Fibroblast of skin of scalp (primary cell): ENCODE measurements at regions not wholly inside any gene's neighbourhood (a gene's known extent, or its start where the extent isn't known, plus 50 kb on each side); places are given as distances from the start of the nearest gene placed in this dataset.
A peak's percentile ranks its signal among the peaks of the same experiment; 100 is the strongest.

Source experiments
- DNase-seq: peaks from one replicate; pipeline ENCODE4 v3.0.0-alpha.2; 2013

DNA sequence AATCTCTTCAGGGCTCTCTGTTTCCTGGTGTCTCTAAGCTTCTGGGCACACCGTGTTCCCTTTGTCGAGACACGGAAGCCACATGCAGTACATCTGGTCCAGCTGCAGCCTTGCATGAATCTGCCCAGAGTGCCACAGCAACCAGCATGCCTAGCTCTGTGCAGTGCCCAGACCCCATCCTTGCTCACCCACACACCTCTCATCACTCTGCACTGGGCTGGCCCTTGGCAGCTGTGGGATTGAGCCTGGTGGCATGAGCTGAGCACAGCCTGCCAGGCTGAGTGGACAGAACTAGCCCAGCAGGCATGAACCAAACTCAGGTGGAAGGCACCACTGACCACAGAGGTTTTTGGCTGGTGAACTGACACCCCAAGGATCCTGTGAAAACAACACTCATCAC lies 279.9 kb downstream of the ATXN7L3B start:
- no peak for DNase-seq

DNA sequence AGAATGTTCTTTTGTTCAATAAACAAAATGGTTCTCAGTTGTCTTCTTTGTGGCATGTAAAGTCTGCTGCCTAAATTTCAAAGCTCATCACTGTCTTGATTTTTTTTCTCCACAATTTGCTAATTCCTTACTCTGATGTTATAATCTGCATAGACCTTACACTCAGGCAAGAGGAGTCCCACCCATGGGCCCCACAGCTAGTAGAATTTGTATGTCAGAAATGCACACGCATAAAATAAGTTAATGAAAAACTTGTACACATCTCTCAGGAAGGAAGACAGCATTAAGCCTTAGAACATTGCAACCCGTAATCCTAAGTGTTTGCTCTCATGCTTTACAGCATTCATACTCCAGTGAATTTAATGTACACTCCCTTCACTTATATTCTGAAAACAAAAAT lies 280.8 kb downstream of the ATXN7L3B start:
- no peak for DNase-seq

DNA sequence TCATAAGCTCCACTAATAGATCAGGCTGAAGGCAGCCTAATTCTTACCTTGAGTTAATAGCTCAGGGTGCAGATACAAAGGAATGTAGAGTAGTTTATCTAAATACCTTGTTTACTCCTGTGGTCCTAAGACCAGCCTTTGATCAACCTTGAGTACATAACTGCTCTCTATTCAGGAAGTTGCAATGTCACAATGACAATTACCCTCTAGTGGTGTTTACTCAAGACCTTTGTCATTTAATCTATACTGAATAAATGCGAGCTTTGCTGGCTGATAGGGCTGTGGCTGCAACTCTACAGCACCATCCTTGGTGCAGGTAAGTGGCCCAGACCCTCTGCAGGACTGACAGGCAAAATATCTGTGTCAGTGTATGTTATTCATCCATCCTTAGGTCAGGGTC lies 282.7 kb downstream of the ATXN7L3B start:
- no peak for DNase-seq

DNA sequence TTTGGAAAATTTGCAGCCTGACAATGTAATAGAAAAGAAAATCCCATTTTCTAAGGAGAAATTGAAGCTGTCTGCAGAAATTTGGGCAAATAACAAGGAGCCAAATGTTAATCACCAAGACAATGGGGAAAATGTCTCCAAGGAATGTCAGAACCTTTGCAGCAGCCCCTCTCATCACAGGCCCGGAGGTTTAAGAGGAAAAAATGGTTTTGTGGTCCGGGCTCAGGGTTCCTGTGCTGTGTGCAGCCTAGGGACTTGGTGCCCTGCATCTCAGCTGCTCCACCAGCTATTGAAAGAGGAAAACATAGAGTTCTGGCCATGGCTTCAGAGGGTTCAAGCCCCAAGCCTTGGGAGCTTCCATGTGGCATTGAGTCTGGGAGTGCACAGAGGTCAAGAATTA lies 298.9 kb downstream of the ATXN7L3B start:
- no peak for DNase-seq

DNA sequence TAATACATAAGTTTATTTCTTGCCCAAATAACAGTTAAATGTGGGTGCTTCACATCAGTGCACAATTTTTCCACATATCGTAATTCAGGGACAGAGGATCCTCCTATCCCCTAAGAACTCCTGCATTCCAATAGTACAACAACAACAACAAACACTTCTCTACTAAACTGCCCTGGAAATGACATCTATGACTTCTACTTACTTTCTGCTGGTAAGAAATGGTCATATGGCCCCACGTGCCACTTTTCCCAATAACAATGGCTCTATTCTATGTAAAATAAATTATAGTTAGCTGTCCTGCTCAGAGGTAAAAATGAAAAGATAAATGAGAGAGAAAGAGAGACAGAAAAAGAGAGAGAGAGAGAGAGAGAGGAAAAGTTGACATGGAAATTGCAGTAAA lies 308.5 kb downstream of the ATXN7L3B start:
- no peak for DNase-seq

DNA sequence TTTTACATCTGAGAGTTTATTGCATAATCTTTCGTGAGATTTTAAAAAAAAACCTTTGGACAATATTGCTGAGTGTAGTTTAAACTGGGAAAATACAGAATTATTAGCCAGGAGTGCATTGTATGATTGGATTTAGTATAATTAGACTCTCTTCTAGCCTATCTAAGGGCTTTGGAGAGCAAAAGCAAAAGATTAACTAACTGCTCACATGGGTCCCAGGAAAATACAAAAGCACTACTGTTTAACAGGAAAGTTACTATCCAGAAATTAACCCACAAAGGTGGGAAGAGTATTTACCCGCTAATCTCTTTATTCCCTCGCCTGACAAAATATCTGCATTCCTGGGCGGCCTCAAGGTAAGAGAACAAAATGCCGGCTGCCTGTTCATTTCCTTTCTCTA lies 309.5 kb downstream of the ATXN7L3B start:
- DNase-seq = no peak

DNA sequence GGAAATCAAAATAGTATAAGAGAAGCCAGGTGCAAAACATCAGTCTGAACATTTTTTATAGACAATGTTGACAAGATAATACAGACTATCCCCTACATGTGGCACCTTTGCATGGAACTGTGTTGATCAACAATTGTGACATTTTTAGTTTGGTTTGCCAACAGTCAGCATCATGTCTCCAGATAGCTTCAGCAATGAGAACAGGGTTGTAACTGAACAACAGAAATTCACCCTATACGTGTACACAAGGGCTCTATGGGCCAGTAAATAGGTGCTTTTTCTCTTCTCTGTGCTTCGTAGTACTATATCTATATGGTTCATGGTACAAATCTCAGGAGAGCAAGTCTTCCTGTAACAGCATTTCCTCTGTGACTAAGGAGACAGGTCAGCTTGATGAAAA lies 310.4 kb downstream of the ATXN7L3B start:
- DNase-seq = no peak

DNA sequence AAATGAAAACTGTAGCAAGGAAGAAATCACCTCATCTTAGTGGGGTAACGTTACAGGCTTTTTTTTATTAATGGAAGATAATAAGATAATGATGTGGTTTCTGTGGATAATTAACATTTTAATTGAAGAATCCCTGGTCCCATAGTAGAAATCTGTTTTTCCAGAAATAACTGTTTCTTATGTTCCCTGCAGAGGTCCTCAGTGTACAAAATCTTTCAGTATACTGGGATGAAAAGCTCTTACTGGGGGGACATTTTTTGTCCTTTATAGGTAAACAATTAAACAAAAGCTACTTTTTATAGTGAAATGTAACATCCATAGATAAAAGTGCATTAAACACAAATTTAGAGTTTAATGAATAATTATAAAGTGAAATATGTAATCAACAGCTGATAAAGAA lies 312.2 kb downstream of the ATXN7L3B start:
- no peak for DNase-seq

DNA sequence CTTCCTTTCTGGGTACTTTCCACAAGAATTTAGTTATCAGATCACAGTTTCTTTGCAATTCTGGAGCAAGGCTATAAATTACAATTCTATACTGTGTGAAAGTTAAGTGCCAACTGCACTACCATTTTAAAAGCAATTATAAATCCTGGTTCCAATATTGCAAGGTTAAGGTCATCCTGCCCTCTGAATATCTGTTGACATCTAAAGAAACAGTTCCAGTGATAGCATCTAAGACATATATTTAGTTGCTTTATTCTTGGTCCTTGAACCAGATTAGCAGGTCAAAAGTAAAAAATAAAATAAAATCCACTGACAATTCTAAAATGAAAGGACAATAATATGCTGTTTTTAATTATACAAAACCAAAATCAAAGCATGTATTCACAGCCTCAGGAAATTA lies 334.2 kb downstream of the ATXN7L3B start:
- DNase-seq = no peak

DNA sequence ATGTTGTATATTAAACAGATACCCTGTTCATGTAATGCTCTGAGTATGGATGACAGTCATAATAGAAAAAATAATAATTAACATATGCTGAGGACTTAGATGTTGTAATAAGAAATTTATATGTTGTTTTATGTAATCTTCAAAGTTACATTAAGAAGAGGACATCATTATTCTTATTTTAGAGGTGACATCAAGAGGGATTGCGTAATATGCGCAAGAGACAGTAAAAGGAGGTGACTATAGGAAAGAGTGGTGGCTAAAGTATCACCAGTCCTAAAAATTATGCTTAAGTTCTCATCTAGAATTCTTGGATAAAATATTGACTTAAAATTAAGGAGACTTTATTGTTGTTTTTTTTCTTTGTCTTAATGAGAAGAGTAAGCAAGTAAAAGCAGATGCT lies 323.9 kb downstream of the KCNC2 start:
- DNase-seq = no peak

DNA sequence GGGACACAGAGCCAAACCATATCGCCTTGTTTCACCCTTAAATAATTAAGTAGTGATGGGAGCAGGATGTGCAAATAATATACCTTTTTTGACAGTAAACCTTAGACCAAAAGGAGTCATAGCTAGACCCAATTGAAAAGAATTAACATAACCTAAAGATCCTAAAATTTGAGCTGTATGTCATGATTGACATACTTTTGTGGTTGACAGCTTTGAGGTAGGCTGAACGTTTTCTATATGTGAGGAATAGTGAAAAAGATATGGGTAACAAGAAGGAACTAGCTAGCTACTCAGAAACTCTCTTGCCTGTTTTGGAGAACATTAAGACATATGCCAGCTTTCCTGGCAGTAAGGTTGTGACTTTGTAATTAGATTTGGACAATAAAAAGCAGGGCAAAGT lies 320.6 kb downstream of the KCNC2 start:
- DNase-seq = no peak

DNA sequence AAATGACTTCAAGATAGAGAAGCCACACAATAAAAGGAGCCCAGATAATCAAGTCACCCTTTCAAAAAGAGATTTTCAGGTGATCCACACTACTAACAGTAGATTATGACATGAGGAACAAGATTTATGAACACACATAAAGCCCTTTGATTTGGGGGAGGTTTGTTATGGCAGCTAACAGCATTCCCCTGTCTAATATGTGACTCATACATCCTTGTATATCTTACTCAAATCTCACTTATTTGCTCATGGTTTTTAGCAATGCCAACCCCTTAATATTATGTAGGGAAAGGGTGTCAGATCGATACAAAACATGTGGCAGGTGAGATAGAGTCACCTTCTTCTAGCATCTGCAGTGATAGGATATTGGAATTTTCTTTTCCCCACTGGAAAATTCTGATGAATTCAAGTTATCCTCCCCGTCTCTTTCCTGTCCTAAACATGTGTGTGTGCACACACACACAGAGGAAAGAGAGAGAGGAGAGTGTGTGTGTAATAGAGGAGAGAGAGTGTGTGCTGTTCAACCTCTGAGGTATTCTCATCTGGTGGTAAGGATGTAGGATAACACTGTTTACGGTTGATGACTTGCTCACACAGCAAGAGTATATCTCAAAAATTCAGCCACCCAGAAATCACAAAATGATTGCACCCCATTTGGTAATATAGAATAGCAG lies 319.9 kb downstream of the KCNC2 start:
- DNase-seq = peak; percentile 40

DNA sequence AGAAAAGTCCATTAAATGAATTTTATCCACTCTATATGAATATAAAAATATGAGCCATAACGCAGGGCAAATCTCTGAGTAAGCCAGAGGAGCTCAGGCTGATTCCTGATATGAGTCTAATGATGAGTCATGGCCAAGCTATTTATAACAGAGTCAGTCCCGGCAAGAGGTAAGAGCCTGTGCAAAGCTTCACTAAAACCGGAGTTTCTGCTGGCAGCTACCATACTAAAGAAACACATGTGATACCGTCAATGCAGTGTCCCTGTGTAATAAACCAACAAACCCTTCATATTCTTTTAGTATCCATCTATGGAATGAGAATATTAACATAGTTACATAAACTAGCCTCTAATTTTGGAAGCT lies 319.4 kb downstream of the KCNC2 start:
- peak; percentile 85 for DNase-seq

DNA sequence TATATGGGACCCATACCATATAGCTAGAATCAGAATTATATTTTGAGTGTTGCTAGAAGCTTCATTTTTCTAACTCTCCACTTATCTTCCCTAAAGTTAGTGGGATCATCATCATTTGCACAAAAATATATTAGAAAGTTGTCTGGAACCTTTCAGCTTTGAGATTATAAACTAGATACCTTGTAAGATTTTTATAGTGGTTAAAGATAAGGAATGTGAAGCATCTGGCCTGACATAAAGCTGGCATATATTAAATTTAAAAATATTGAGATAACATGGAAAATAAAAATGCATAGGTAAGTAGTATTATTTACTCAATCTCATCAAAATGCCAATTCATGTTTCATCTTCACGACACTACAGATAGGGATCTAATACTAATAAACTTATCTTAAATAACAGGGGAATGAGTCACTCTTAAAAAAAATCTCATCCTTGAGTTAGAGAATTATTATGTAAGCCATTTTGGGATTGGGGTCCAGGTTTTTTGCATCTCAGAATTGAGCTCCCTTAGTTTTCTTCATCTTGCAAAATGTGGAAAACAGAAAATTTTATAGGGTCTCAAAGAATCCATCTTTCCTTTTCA lies 318.5 kb downstream of the KCNC2 start:
- DNase-seq = no peak

DNA sequence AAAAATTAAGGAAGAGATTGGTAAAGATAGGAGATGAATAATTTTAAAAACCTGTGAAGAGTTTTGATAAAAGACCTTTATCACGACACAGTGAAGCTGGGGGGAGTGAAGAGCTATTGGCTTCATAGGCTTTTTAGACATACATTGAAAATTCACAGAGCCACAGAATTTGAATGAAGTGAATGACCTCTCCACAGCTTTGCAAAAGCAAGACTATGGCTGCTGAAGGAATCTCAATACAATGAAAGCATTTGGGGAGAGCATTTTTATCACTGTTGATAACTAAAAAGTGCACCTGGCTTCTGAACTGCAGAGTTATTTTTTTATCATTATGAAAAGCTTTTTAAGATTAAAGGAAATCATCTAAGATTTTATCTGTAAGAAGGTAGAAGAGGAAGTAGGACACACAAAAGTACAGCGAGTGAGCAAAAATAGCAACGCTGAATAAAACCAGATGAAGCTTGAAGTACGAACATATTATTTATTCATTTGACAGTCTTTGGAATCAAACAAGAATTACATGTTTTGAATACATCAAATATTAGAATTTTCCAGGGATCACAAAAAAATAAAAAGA lies 317.5 kb downstream of the KCNC2 start:
- no peak for DNase-seq

DNA sequence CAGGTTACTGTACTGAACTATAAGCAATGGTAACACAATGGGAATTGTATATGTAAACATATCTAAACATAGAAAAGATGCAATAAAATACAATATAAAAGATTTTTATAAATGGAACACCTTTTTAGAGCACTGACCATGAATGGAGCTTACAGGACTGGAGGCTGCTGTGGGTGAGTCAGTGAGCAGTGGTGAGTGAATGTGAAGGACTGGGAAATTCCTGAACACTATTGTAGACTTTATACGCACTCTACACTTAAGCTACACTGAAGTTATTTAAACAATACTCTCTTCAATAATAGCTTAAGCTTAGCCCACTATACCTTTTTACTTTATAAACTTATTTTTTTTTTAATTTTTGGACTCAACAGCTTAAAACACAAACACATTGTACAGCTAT lies 313.5 kb downstream of the KCNC2 start:
- DNase-seq = no peak

DNA sequence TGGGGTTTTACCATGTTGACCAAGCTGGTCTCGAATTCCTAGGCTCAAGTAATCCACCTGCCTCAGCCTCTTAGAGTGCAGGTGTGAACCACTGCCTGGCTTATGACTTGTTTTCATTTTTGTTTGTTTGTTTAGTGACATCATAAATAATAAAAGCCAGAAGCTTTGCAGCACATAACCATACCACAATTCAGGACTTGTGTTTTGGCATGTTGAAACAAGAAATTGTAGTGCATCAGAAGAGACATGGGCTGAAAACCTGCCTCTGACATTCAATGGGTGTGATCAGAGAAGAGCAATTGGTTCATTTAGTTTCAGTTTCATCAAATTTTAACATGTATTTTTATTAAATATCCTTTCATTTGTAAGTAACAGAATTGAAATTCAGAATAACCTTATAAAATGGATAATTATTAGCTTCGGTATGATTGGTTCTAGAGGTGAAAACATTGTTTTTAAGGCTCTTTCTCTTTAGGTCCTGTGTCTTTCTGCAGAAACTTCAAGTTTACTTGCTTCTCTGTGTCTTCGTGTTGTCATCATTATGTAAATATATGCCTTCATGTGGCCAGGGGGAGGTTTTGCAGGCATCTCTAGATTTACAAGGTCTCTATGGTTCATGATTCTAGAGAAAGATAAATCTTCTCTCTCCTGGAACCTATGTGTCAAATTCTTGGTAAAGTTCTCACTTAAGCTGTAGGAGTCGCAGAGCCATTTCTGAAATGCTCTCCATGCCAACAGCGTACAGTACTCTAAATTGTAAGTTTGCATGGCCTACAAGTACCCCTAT lies 312.0 kb downstream of the KCNC2 start:
- no peak for DNase-seq

DNA sequence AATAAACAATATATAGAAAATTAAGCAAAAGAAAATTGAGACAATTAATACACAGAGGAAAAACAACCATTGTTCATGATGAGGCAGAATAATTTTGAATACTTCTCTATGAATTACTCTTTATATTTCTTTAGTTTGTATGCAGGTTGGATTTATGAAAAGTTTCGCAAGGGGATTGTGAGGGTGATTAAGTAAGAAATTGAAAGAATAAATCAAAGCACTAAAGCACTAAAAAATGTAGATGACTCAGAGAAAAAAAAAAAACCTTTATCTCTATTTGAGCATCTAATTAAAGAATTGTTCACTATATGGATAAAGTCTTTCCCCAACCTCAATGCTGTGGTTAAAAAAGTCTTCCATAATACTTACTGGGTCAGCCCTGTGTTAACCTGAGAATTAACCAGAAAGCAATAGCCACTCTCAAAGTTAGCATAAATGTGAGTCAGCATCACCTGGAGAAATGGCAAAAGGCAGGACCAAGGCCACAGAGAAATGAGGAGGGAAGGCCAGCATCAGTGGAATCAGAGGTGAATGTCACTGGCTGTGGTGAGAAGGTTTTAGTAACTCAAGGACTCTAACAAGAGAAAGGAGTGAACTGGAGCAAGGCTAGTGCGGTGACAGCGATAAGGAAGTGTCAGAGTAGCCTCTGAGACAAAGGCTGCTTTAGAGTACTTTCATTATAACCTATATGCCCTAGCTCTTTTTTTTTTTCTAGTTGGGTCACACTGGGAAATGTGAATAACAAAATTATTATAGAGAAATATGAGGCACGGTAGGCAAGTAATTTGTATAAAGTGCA lies 310.4 kb downstream of the KCNC2 start:
- no peak for DNase-seq

DNA sequence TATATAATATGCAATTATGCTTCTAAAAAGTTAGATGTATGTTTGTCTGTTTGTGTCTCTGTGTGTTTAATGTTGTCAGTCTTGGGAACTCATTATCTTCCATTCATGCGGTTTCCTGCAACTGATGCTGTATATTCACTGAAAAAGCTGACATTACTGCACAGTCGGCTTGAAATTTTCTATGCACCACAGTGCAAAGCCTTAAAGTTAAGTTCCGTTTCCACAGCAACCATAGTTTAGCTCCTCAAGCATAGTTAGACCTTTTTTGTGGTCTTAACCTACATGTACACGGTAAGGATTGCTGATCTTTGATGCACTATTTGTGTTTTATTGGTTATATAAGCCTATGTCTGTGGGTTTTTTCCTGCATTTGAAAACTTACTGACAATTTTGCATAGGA lies 309.4 kb downstream of the KCNC2 start:
- no peak for DNase-seq

DNA sequence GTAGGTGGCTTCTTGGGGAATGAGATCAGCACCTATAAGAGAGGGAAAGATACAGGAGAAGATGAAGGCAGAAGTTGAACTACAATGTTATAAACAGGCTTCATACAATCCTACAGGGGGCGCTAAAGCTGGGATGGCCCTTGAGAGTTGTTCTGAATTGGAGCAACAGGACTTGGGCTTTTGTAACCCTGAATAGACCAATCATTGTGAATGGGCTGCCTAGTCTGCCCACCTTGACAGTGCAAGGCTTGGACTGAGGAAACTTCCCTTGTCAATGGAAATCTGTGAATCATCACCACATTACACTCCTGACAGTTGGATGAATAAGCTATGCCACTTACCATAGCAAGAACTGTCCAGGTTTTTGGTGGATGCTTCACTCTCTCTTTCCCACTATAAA lies 306.1 kb downstream of the KCNC2 start:
- no peak for DNase-seq

DNA sequence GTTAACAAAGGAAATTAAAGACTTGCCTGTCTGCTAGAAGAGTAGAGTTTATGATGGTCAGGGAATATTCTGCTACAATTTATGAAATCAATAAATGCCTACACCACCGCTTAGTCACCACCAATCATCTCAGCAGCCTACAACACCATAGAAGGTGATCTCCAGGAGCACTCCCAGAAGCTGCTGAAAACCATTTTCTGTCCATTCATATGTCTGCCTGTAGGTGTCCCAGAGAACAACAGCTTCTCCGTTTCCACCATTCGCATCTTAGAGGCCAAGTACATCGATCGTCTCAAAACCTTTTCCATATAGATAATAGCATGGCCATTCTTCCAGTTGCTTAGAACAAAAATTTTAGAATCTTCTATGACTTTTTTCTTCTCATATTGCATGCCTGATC lies 303.4 kb downstream of the KCNC2 start:
- DNase-seq = no peak

DNA sequence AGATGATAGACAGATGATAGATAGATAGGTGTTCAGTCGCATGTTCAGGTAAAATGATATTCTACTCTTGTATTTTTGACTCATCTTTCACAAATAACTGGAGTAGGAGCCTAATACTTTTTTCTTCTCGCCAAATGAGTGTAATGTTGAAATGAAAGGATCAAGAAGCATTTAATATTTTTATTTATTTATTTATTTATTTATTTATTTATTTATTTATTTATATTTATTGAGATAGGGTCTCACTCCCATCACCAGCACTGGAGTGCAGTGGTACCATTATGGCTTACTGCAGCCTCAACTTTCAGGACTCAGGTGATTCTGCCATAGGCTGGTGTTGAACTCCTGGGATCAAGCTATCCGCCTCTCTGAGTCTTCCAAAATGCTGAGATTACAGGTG lies 298.8 kb downstream of the KCNC2 start:
- no peak for DNase-seq

DNA sequence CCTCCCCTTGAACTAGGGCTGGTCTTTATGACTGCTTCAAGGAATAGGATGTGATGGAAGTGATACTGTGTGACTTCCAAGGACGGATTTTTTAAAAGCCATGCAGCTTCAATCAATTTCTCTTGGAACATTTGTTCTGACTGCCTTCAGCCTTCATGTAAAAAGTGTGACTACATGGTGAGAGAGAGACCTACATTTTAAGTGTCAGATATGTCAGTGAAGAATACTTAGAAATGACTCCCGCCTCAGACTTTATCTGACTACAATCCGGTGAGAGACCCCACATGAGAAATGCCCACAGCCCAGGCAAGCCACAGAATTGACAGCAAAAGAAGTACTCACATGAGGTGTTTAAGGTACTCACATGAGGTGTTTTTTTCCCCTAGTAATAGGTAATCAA lies 295.3 kb downstream of the KCNC2 start:
- DNase-seq = no peak
